ENCODE measurements at regions not wholly inside any gene's neighbourhood (a gene's known extent, or its start where the extent isn't known, plus 50 kb on each side); places are given as distances from the start of the nearest gene placed in this dataset.
"Not testable (repeated sequence)": the region's sequence is repeated elsewhere in the genome, so short reads cannot be mapped to it uniquely, and the experiment has no call there.

- not testable (repeated sequence) for TF ChIP-seq CTCF, EP300, POLR2AphosphoS5, POLR2A (IDR thresholded peaks at IDR 0.05)
Measured at GRCh38 chr2:155880382-155880781, 452.1 kb downstream of the NR4A2 start.
